A673 (cell line): ENCODE measurements at regions not wholly inside any gene's neighbourhood (a gene's known extent, or its start where the extent isn't known, plus 50 kb on each side); places are given as distances from the start of the nearest gene placed in this dataset.

Experiments used
- BruUV-seq: library from RNA; stranded (reverse); fragments of 400-500 nt; replicated peaks from 2 replicates; lab custom pipeline; 2021; lab: Mats Ljungman, UMichigan
- CTCF ChIA-PET: fragments of 300-600 bp; sonication (Branson Sonifier 250); formaldehyde crosslinking; loops from one replicate; lab custom pipeline; 2022; ENCODE audit warnings: antibody characterized with exemption; lab: Charles Lee
- POLR2A ChIA-PET: fragments of 300-600 bp; sonication (Branson Sonifier 250); formaldehyde crosslinking; loops from one replicate; lab custom pipeline; 2022; ENCODE audit warnings: antibody characterized with exemption; ENCODE audit not compliant: low non-redundant PET; lab: Charles Lee
- DNase-seq: peaks from one replicate; pipeline ENCODE4 v3.0.0-alpha.2; 2015; ENCODE audit warnings: low spot score
- H3K27ac ChIP-seq: fragments of 200-600 bp; sonication (generic); 2 replicates; pipeline ENCODE4 v1.5.1; 2016; ENCODE audit warnings: mixed run types, low read depth, mild to moderate bottlenecking, mixed read lengths, antibody characterized with exemption, low read length; ENCODE audit not compliant: poor library complexity, severe bottlenecking
- H3K27me3 ChIP-seq: fragments of 200-600 bp; sonication (generic); replicated peaks from 2 replicates; pipeline ENCODE4 v1.6.1; 2017; ENCODE audit warnings: mixed run types, low read depth, mild to moderate bottlenecking, mixed read lengths, antibody characterized with exemption, low read length; ENCODE audit not compliant: insufficient read depth, poor library complexity
- H3K36me3 ChIP-seq: fragments of 200-600 bp; sonication (generic); 2 replicates; pipeline ENCODE4 v1.6.1; 2016; ENCODE audit warnings: mixed run types, mild to moderate bottlenecking, mixed read lengths, antibody characterized with exemption, low read length; ENCODE audit not compliant: insufficient read depth, poor library complexity, severe bottlenecking
- H3K4me1 ChIP-seq: fragments of 200-600 bp; sonication (generic); 2 replicates; pipeline ENCODE4 v1.6.1; 2017; ENCODE audit warnings: mixed run types, mild to moderate bottlenecking, mixed read lengths, antibody characterized with exemption, low read length; ENCODE audit not compliant: insufficient read depth, poor library complexity, severe bottlenecking
- H3K4me3 ChIP-seq: fragments of 200-600 bp; sonication (generic); 2 replicates; pipeline ENCODE4 v1.5.1; 2016; ENCODE audit warnings: low read depth, mixed run types, mild to moderate bottlenecking, mixed read lengths, low read length; ENCODE audit not compliant: poor library complexity, severe bottlenecking
- H3K9me3 ChIP-seq: fragments of 200-600 bp; sonication (generic); 2 replicates; pipeline ENCODE4 v1.6.1; 2016; ENCODE audit warnings: mixed run types, low read depth, mild to moderate bottlenecking, mixed read lengths, antibody characterized with exemption, low read length; ENCODE audit not compliant: poor library complexity, severe bottlenecking
- CTCF ChIP-seq: fragments of 300-800, 200-600 bp; sonication (generic); conservative IDR thresholded peaks from 2 replicates; pipeline ENCODE4 v1.5.1; 2017; ENCODE audit warnings: low read depth, mild to moderate bottlenecking, antibody characterized with exemption, low read length, moderate library complexity, mixed read lengths
- EZH2 ChIP-seq: fragments of 200-600 bp; sonication (generic); IDR thresholded peaks from 2 replicates; pipeline ENCODE4 v1.6.1; 2017; ENCODE audit warnings: borderline replicate concordance, low read depth, mild to moderate bottlenecking, mixed read lengths, antibody characterized with exemption, low read length; ENCODE audit not compliant: poor library complexity, severe bottlenecking
- intact Hi-C: fragments of 100-400 bp; cut with micrococcal nuclease; formaldehyde crosslinking; loops from one replicate; pipeline ENCODE4 v1.10.0; 2022; ENCODE audit not compliant: unreplicated experiment

- CTCF ChIA-PET = no interaction called here
- Histone ChIP-seq H3K27me3 (peaks cover 1% of the 10 kb centered on the region), H3K4me1 (no peaks in the 10 kb centered on the region), H3K36me3 (no peaks in the 10 kb centered on the region), H3K27ac (no peak overlapping the region), H3K9me3 (no peaks in the 10 kb centered on the region), H3K4me3 (no peak overlapping the region)
- TF ChIP-seq CTCF (no peak), EZH2 (no peak)
- intact Hi-C loops = no loop called here
- POLR2A ChIA-PET = no interaction called here
- no TSS peak for BruUV-seq
- no peak for DNase-seq
Observed at GRCh38 chr1:208807446-208808127, 563.4 kb upstream of the PLXNA2 start.

DNA sequence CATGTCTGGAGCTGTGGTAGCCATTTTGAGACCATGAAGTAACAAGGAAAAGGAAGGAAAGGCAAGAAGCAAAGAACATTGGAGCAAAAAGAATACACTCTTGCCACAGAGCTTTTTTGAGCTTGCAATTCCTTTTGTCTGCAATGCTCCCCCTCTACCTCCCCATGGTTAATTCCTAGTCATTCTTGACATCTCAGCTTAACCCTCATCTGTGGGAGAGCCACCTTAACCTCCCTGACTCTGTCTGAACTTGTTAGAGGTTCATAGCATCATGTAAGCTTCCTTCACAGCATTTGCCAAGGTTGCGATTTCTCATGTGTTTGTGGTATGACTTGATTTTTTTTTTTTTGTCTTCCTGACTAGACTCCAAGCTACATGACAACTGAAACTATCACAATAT lies 564.1 kb upstream of the PLXNA2 start:
- H3K27me3 ChIP-seq = no peaks in the 10 kb centered on the region
- CTCF ChIA-PET = no interaction called here
- H3K4me3 ChIP-seq = no peak overlapping the region
- intact Hi-C loops = no loop called here
- no peak overlapping the region for H3K27ac ChIP-seq
- H3K9me3 ChIP-seq = no peaks in the 10 kb centered on the region
- POLR2A ChIA-PET = no interaction called here
- BruUV-seq = no TSS peak
- no peaks in the 10 kb centered on the region for H3K4me1 ChIP-seq
- DNase-seq = no peak
- no peaks in the 10 kb centered on the region for H3K36me3 ChIP-seq
- TF ChIP-seq EZH2 (no peak), CTCF (no peak)

- Histone ChIP-seq H3K4me1 (no peaks in the 10 kb centered on the region), H3K4me3 (no peak overlapping the region), H3K27me3 (no peaks in the 10 kb centered on the region), H3K36me3 (no peaks in the 10 kb centered on the region), H3K27ac (no peak overlapping the region), H3K9me3 (no peaks in the 10 kb centered on the region)
- BruUV-seq = no TSS peak
- ChIA-PET CTCF (interaction anchor here (0.7 kb wide), 1 partner anchor 45 kb away, joined by 3 read pairs; no protein-coding TSS in a partner anchor), POLR2A (no interaction called here)
- DNase-seq = no peak
- intact Hi-C loops = no loop called here
- TF ChIP-seq CTCF = no peak
- no peak for TF ChIP-seq EZH2
Observed at GRCh38 chr1:208809876-208810275, 565.7 kb upstream of the PLXNA2 start.
